B cell (primary cell): ENCODE measurements at regions not wholly inside any gene's neighbourhood (a gene's known extent, or its start where the extent isn't known, plus 50 kb on each side); places are given as distances from the start of the nearest gene placed in this dataset.

Experiments
- ATAC-seq: fragments of 200-7000 bp; cut with Tn5 transposase; one replicate; pipeline ENCODE4 v1.10.0; 2021; ENCODE audit warnings: low read depth, mild to moderate bottlenecking, moderate number of reproducible peaks, moderate library complexity
- CTCF ChIA-PET: fragments of 350-600 bp; sonication (Branson Sonifier 250); formaldehyde crosslinking; loops from one replicate; lab custom pipeline; 2021; ENCODE audit warnings: antibody characterized with exemption, inconsistent platforms; lab: Charles Lee
- POLR2A ChIA-PET: fragments of 350-600 bp; sonication (Branson Sonifier 250); formaldehyde crosslinking; loops from one replicate; lab custom pipeline; 2021; ENCODE audit warnings: antibody characterized with exemption; lab: Charles Lee
- DNase-seq: peaks from one replicate; pipeline ENCODE4 v3.0.0; 2013
- H2AFZ ChIP-seq: 2 replicates; pipeline ENCODE4 v1.6.1; 2012; ENCODE audit warnings: mild to moderate bottlenecking, low read depth, low read length; ENCODE audit not compliant: insufficient read depth, poor library complexity, severe bottlenecking
- H3K27ac ChIP-seq, 2 donors: 1 replicate in 1 of 2; 2 replicates in 1 of 2; pipeline ENCODE4 v1.5.1; 2012 to 2013; ENCODE audit warnings: low read length in 2 of 2, mild to moderate bottlenecking in 2 of 2, moderate library complexity in 1 of 2
- H3K27me3 ChIP-seq, 4 experiments: fragments of 200-600 bp in 1 of 4; sonication (generic) in 1 of 4; replicated peaks in 1 of 4; 1 replicate in 2 of 4; 2 replicates in 2 of 4; pipeline versions ENCODE4 v1.6.1 to v1.7.0; 2013 to 2016; ENCODE audit warnings: low read length in 3 of 4, mild to moderate bottlenecking in 2 of 4, mixed read lengths in 1 of 4, moderate library complexity in 1 of 4; ENCODE audit not compliant: insufficient read depth in 4 of 4, control insufficient read depth in 3 of 4; ENCODE audit errors: control extremely low read depth in 1 of 4
- H3K36me3 ChIP-seq, 2 experiments: replicated peaks in 1 of 2; 1 replicate in 1 of 2; 2 replicates in 1 of 2; pipeline versions ENCODE4 v1.6.1 to v1.7.1; 2013; ENCODE audit warnings: low read length in 1 of 2; ENCODE audit not compliant: insufficient read depth in 2 of 2, control insufficient read depth in 1 of 2; ENCODE audit errors: control extremely low read depth in 1 of 2, extremely low read depth in 1 of 2
- H3K4me1 ChIP-seq, 2 donors: fragments of 200-600 bp in 1 of 2; sonication (generic) in 1 of 2; 1 replicate in 1 of 2; 2 replicates in 1 of 2; pipeline versions ENCODE4 v1.5.1 to v1.6.1; 2013 to 2017; ENCODE audit warnings: low read length in 2 of 2; ENCODE audit not compliant: control insufficient read depth in 2 of 2, insufficient read depth in 2 of 2
- H3K4me2 ChIP-seq: replicated peaks from 2 replicates; pipeline ENCODE3; 2012; ENCODE audit warnings: mild to moderate bottlenecking, low read depth, low read length; ENCODE audit not compliant: poor library complexity, severe bottlenecking
- H3K4me3 ChIP-seq, 5 experiments: fragments of 200-600 bp in 1 of 5; sonication (generic) in 1 of 5; 1 replicate in 3 of 5; 2 replicates in 2 of 5; pipeline versions ENCODE4 v1.5.1 to v1.7.0; 2011 to 2016; ENCODE audit warnings: low read length in 4 of 5, mild to moderate bottlenecking in 4 of 5, low read depth in 2 of 5, control low read depth in 1 of 5, moderate library complexity in 1 of 5; ENCODE audit not compliant: insufficient read depth in 1 of 5; ENCODE audit errors: control extremely low read depth in 1 of 5, extremely low read depth in 1 of 5
- H3K79me2 ChIP-seq: fragments of 200-600 bp; sonication (generic); one replicate; pipeline ENCODE4 v1.6.0; 2016; ENCODE audit warnings: low read length; ENCODE audit not compliant: control insufficient read depth, insufficient read depth
- H3K9ac ChIP-seq: fragments of 200-600 bp; sonication (generic); 2 replicates; pipeline ENCODE4 v1.6.1; 2017; ENCODE audit warnings: mild to moderate bottlenecking, low read length, moderate library complexity
- H3K9me3 ChIP-seq, 3 donors: one replicate each; pipeline versions ENCODE4 v1.6.1 to v1.7.1; 2013; ENCODE audit warnings: low read length in 2 of 3; ENCODE audit not compliant: control insufficient read depth in 2 of 3, insufficient read depth in 1 of 3; ENCODE audit errors: control extremely low read depth in 1 of 3
- H4K20me1 ChIP-seq: 2 replicates; pipeline ENCODE4 v1.6.0; 2012; ENCODE audit warnings: mild to moderate bottlenecking, low read length; ENCODE audit not compliant: insufficient read depth, control insufficient read depth, poor library complexity, severe bottlenecking
- H3K27ac Mint-ChIP-seq: one replicate; pipeline ENCODE4 v1.8.0; 2021; ENCODE audit warnings: mixed read lengths
- H3K27me3 Mint-ChIP-seq: one replicate; pipeline ENCODE4 v1.8.0; 2021; ENCODE audit warnings: mixed read lengths
- H3K4me1 Mint-ChIP-seq: one replicate; pipeline ENCODE4 v1.8.0; 2021; ENCODE audit warnings: mixed read lengths
- H3K4me3 Mint-ChIP-seq: one replicate; pipeline ENCODE4 v1.8.0; 2021; ENCODE audit warnings: mixed read lengths
- H3K9me3 Mint-ChIP-seq: one replicate; pipeline ENCODE4 v1.8.0; 2022; ENCODE audit warnings: mixed read lengths; ENCODE audit not compliant: insufficient read depth
- EZH2 ChIP-seq: IDR thresholded peaks from 2 replicates; pipeline ENCODE4 v1.6.1; 2012; ENCODE audit warnings: borderline replicate concordance, low read depth, mild to moderate bottlenecking, moderate library complexity, low read length; ENCODE audit not compliant: insufficient read depth, poor library complexity, severe bottlenecking
- WGBS: methylation state at CpG from one replicate; pipeline ENCODE4 v1.1.5; 2013; ENCODE audit warnings: missing lambda C conversion rate; ENCODE audit not compliant: insufficient coverage; 5-methylcytosine and 5-hydroxymethylcytosine counted together
- intact Hi-C: fragments of 100-400 bp; cut with micrococcal nuclease; formaldehyde crosslinking; loops from one replicate; pipeline ENCODE4 v1.10.0; 2022
- TF ChIP-seq, protein P1 (sequence below): fragments of 200-600 bp; IDR thresholded peaks from one replicate; pipeline ENCODE4 v1.8.0; 2022; ENCODE audit warnings: antibody characterized with exemption, mild to moderate bottlenecking

- intact Hi-C loops, result no loop called here
- H3K4me2 ChIP-seq, result no peak overlapping the region
- DNase-seq, result no peak
- no peak for ATAC-seq
- 100% methylated on average over 2 of the region's 4 CpGs for WGBS
- H3K4me3 ChIP-seq, result no peak overlapping the region
- H2AFZ ChIP-seq, result no peak overlapping the region
- ChIA-PET CTCF (no interaction called here), POLR2A (no interaction called here)
- no peaks in the 10 kb centered on the region for H3K4me1 Mint-ChIP-seq
- peaks cover 0 to 19% (median 0%) of the 10 kb centered on the region in 3 donors for H3K9me3 ChIP-seq
- no peaks in the 10 kb centered on the region for H3K4me1 ChIP-seq
- no peaks in the 10 kb centered on the region for H3K79me2 ChIP-seq
- H3K27me3 ChIP-seq, result no peaks in the 10 kb centered on the region
- H3K27me3 Mint-ChIP-seq, result no peaks in the 10 kb centered on the region
- H3K9me3 Mint-ChIP-seq, result no peaks in the 10 kb centered on the region
- no peak overlapping the region for H3K27ac ChIP-seq
- no peaks in the 10 kb centered on the region for H4K20me1 ChIP-seq
- H3K9ac ChIP-seq, result no peak overlapping the region
- H3K4me3 Mint-ChIP-seq, result no peak overlapping the region
- TF ChIP-seq, protein P1, sequence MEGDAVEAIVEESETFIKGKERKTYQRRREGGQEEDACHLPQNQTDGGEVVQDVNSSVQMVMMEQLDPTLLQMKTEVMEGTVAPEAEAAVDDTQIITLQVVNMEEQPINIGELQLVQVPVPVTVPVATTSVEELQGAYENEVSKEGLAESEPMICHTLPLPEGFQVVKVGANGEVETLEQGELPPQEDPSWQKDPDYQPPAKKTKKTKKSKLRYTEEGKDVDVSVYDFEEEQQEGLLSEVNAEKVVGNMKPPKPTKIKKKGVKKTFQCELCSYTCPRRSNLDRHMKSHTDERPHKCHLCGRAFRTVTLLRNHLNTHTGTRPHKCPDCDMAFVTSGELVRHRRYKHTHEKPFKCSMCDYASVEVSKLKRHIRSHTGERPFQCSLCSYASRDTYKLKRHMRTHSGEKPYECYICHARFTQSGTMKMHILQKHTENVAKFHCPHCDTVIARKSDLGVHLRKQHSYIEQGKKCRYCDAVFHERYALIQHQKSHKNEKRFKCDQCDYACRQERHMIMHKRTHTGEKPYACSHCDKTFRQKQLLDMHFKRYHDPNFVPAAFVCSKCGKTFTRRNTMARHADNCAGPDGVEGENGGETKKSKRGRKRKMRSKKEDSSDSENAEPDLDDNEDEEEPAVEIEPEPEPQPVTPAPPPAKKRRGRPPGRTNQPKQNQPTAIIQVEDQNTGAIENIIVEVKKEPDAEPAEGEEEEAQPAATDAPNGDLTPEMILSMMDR, result no peak
- TF ChIP-seq EZH2, result no peak
- H3K27ac Mint-ChIP-seq, result no peak overlapping the region
- H3K36me3 ChIP-seq, result no peaks in the 10 kb centered on the region
Observed at GRCh38 chr17:72441909-72442308, 321.1 kb downstream of the SOX9 start.

- ChIA-PET POLR2A (no interaction called here), CTCF (interaction anchor here (0.5 kb wide), 1 partner anchor 10 kb away, joined by 3 read pairs; no protein-coding TSS in a partner anchor)
- no peaks in the 10 kb centered on the region for H3K27me3 ChIP-seq
- H3K4me1 Mint-ChIP-seq, result no peaks in the 10 kb centered on the region
- H3K4me2 ChIP-seq, result no peak overlapping the region
- H3K9me3 Mint-ChIP-seq, result no peaks in the 10 kb centered on the region
- H3K36me3 ChIP-seq, result no peaks in the 10 kb centered on the region
- no peaks in the 10 kb centered on the region for H4K20me1 ChIP-seq
- H3K27ac Mint-ChIP-seq, result no peak overlapping the region
- WGBS, result 85% methylated on average over 8 of the region's 9 CpGs
- H3K27ac ChIP-seq, result no peak overlapping the region
- intact Hi-C loops, result no loop called here
- no peaks in the 10 kb centered on the region for H3K27me3 Mint-ChIP-seq
- no peaks in the 10 kb centered on the region for H3K79me2 ChIP-seq
- H3K4me3 Mint-ChIP-seq, result no peak overlapping the region
- no peak overlapping the region for H2AFZ ChIP-seq
- no peak for ATAC-seq
- TF ChIP-seq EZH2, result no peak
- TF ChIP-seq, protein P1, result no peak
- H3K9me3 ChIP-seq, result peaks cover 0 to 19% (median 0%) of the 10 kb centered on the region in 3 donors
- no peak overlapping the region for H3K9ac ChIP-seq
- no peaks in the 10 kb centered on the region for H3K4me1 ChIP-seq
- no peak overlapping the region for H3K4me3 ChIP-seq
- no peak for DNase-seq
Observed at GRCh38 chr17:72444517-72445054, 323.8 kb downstream of the SOX9 start.
